H1 (cell line): ENCODE measurements at regions not wholly inside any gene's neighbourhood (a gene's known extent, or its start where the extent isn't known, plus 50 kb on each side); places are given as distances from the start of the nearest gene placed in this dataset.

ENCODE experiments used
- CTCF ChIA-PET: fragments of 300-600 bp; sonication (Branson Sonifier 250); formaldehyde crosslinking; loops from one replicate; lab custom pipeline; 2021; ENCODE audit not compliant: partially characterized antibody; lab: Charles Lee
- POLR2A ChIA-PET: fragments of 300-600 bp; sonication (Branson Sonifier 250); formaldehyde crosslinking; loops from one replicate; lab custom pipeline; 2021; ENCODE audit warnings: inconsistent platforms; ENCODE audit not compliant: partially characterized antibody; lab: Charles Lee
- DNase-seq, 2 experiments: peaks; one replicate each; pipeline versions ENCODE4 v3.0.0 to v3.0.0-alpha.2; 2010 to 2022; ENCODE audit warnings: low spot score in 2 of 2, low read depth in 1 of 2, mixed read lengths in 1 of 2
- FAIRE-seq: peaks from 2 replicates; lab custom pipeline; 2011; peaks lifted over from hg19 to GRCh38; lab: Jason Lieb, UNC
- H2AFZ ChIP-seq: 2 replicates; pipeline ENCODE4 v1.8.1; 2012; ENCODE audit warnings: low read length, inconsistent platforms
- H2AK5ac ChIP-seq: 2 replicates; pipeline ENCODE4 v1.6.1; 2013; ENCODE audit warnings: low read depth, low read length
- H2BK120ac ChIP-seq: replicated peaks from 2 replicates; pipeline ENCODE3; 2013; ENCODE audit warnings: low read depth, low read length, inconsistent platforms
- H2BK12ac ChIP-seq: 2 replicates; pipeline ENCODE4 v1.6.1; 2013; ENCODE audit warnings: low read depth, low read length
- H2BK15ac ChIP-seq: 2 replicates; pipeline ENCODE4 v1.6.1; 2013; ENCODE audit warnings: low read length
- H2BK20ac ChIP-seq: 2 replicates; pipeline ENCODE4 v1.6.1; 2013; ENCODE audit warnings: low read length
- H2BK5ac ChIP-seq: 2 replicates; pipeline ENCODE4 v1.6.1; 2013; ENCODE audit warnings: low read depth, low read length
- H3K14ac ChIP-seq: 2 replicates; pipeline ENCODE4 v1.6.1; 2013; ENCODE audit warnings: inconsistent platforms; ENCODE audit not compliant: insufficient read length
- H3K18ac ChIP-seq: 2 replicates; pipeline ENCODE4 v1.6.1; 2013; ENCODE audit warnings: low read length; ENCODE audit errors: extremely low read depth
- H3K23ac ChIP-seq: 2 replicates; pipeline ENCODE4 v1.6.1; 2013; ENCODE audit warnings: inconsistent platforms; ENCODE audit not compliant: insufficient read length
- H3K23me2 ChIP-seq: 2 replicates; pipeline ENCODE4 v1.6.1; 2013; ENCODE audit warnings: low read depth, low read length
- H3K27ac ChIP-seq: 2 replicates; pipeline ENCODE4 v1.6.1; 2011; ENCODE audit warnings: low read depth, low read length, inconsistent platforms
- H3K27me3 ChIP-seq, 4 experiments: replicated peaks in 1 of 4; 1 replicate in 1 of 4; 2 replicates in 3 of 4; pipeline versions ENCODE4 v1.6.1 to v1.8.1; 2011 to 2013; ENCODE audit warnings: low read length in 3 of 4, mild to moderate bottlenecking in 3 of 4, inconsistent platforms in 2 of 4, mixed read lengths in 2 of 4, moderate library complexity in 1 of 4; ENCODE audit not compliant: control insufficient read depth in 3 of 4, insufficient read depth in 3 of 4; ENCODE audit errors: extremely low read depth in 1 of 4
- H3K36me3 ChIP-seq, 4 experiments: 2 replicates each; pipeline versions ENCODE4 v1.6.1 to v1.8.1; 2011 to 2013; ENCODE audit warnings: mild to moderate bottlenecking in 4 of 4, low read length in 3 of 4, moderate library complexity in 2 of 4, control low read depth in 1 of 4, inconsistent platforms in 1 of 4; ENCODE audit not compliant: insufficient read depth in 4 of 4, control insufficient read depth in 2 of 4
- H3K4ac ChIP-seq: replicated peaks from 2 replicates; pipeline ENCODE3; 2013; ENCODE audit warnings: low read length, low read depth, mixed read lengths, inconsistent platforms; ENCODE audit not compliant: insufficient read length
- H3K4me1 ChIP-seq, 4 experiments: replicated peaks in 1 of 4; 1 replicate in 1 of 4; 2 replicates in 3 of 4; pipeline versions ENCODE4 v1.6.1 to v1.8.1; 2011 to 2013; ENCODE audit warnings: low read length in 3 of 4, inconsistent platforms in 2 of 4, mixed read lengths in 1 of 4; ENCODE audit not compliant: insufficient read depth in 4 of 4, control insufficient read depth in 3 of 4
- H3K4me2 ChIP-seq, 2 experiments: 2 replicates each; pipeline versions ENCODE4 v1.6.1 to v1.8.1; 2011 to 2013; ENCODE audit warnings: low read depth in 2 of 2, low read length in 2 of 2, control low read depth in 1 of 2, inconsistent platforms in 1 of 2, mild to moderate bottlenecking in 1 of 2; ENCODE audit not compliant: insufficient read depth in 1 of 2
- H3K4me3 ChIP-seq, 4 experiments: fragments of 200-600, 300-600 bp in 1 of 4; sonication (generic), shearing (Covaris generic), sonication (Bioruptor Twin) in 1 of 4; 2 replicates each; pipeline versions ENCODE4 v1.5.1 to v1.8.1; 2011 to 2016; ENCODE audit warnings: low read length in 4 of 4, low read depth in 3 of 4, control low read depth in 2 of 4, inconsistent platforms in 2 of 4, mild to moderate bottlenecking in 2 of 4, mixed read lengths in 1 of 4, moderate library complexity in 1 of 4; ENCODE audit not compliant: insufficient read depth in 2 of 4; ENCODE audit errors: extremely low read depth in 1 of 4
- H3K56ac ChIP-seq: replicated peaks from 2 replicates; pipeline ENCODE3; 2013; ENCODE audit warnings: low read depth, mild to moderate bottlenecking, mixed read lengths, low read length, inconsistent platforms; ENCODE audit not compliant: insufficient read length
- H3K79me1 ChIP-seq: 2 replicates; pipeline ENCODE4 v1.6.1; 2013; ENCODE audit warnings: low read depth, low read length, control low read depth
- H3K79me2 ChIP-seq, 2 experiments: 2 replicates each; pipeline versions ENCODE4 v1.6.1 to v1.8.1; 2012 to 2013; ENCODE audit warnings: low read length in 2 of 2, mild to moderate bottlenecking in 2 of 2, inconsistent platforms in 1 of 2; ENCODE audit not compliant: insufficient read depth in 2 of 2, control insufficient read depth in 1 of 2
- H3K9ac ChIP-seq, 4 experiments: replicated peaks in 1 of 4; 1 replicate in 1 of 4; 2 replicates in 3 of 4; pipeline versions ENCODE4 v1.6.1 to v1.8.1; 2011 to 2013; ENCODE audit warnings: low read depth in 3 of 4, low read length in 3 of 4, control low read depth in 2 of 4, mild to moderate bottlenecking in 2 of 4, moderate library complexity in 2 of 4, inconsistent platforms in 1 of 4; ENCODE audit errors: extremely low read depth in 1 of 4
- H3K9me3 ChIP-seq, 2 experiments: 2 replicates each; pipeline versions ENCODE4 v1.6.1 to v1.8.1; 2012 to 2013; ENCODE audit warnings: mild to moderate bottlenecking in 2 of 2, moderate library complexity in 2 of 2, control low read depth in 1 of 2, inconsistent platforms in 1 of 2, low read depth in 1 of 2, low read length in 1 of 2, mixed read lengths in 1 of 2; ENCODE audit not compliant: insufficient read depth in 2 of 2
- H4K20me1 ChIP-seq, 2 experiments: replicated peaks in 1 of 2; 2 replicates each; pipeline versions ENCODE3 to v1.8.1; 2011 to 2013; ENCODE audit warnings: inconsistent platforms in 2 of 2, low read length in 2 of 2, mild to moderate bottlenecking in 1 of 2; ENCODE audit not compliant: insufficient read depth in 2 of 2, control insufficient read depth in 1 of 2
- H4K5ac ChIP-seq: 2 replicates; pipeline ENCODE4 v1.6.1; 2013; ENCODE audit warnings: low read length, low read depth, mixed read lengths, inconsistent platforms; ENCODE audit not compliant: insufficient read length
- H4K8ac ChIP-seq: 2 replicates; pipeline ENCODE4 v1.8.0; 2013; ENCODE audit warnings: mild to moderate bottlenecking, moderate library complexity, low read length, inconsistent platforms; ENCODE audit not compliant: insufficient read depth; ENCODE audit errors: extremely low read depth
- H4K91ac ChIP-seq: replicated peaks from 2 replicates; pipeline ENCODE3; 2013; ENCODE audit warnings: low read length, mixed read lengths, inconsistent platforms; ENCODE audit not compliant: insufficient read length
- CBX8 ChIP-seq: fragments of 300-800, 300-1000 bp; sonication (generic); IDR thresholded peaks from 2 replicates; pipeline ENCODE4 v1.7.1; 2016; ENCODE audit warnings: low read depth, low read length, borderline replicate concordance
- CTCF ChIP-seq, 3 experiments: IDR thresholded peaks; 1 replicate in 2 of 3; 2 replicates in 1 of 3; pipeline versions ENCODE4 v1.5.1 to v1.6.1; 2011; ENCODE audit warnings: low read length in 3 of 3, mild to moderate bottlenecking in 3 of 3, inconsistent platforms in 2 of 3, low read depth in 1 of 3, moderate library complexity in 1 of 3; ENCODE audit not compliant: insufficient read depth in 1 of 3; ENCODE audit errors: control extremely low read depth in 1 of 3
- EZH2 ChIP-seq: fragments of 200-600 bp; sonication (generic); IDR thresholded peaks from 2 replicates; pipeline ENCODE4 v1.7.1; 2012; ENCODE audit warnings: low read depth, mild to moderate bottlenecking, moderate library complexity, low read length, inconsistent platforms; ENCODE audit not compliant: severe bottlenecking
- GABPA ChIP-seq: IDR thresholded peaks from 2 replicates; pipeline ENCODE4 v1.6.1; 2011; ENCODE audit warnings: mild to moderate bottlenecking, low read length, moderate library complexity, borderline replicate concordance; ENCODE audit not compliant: insufficient read depth
- HDAC6 ChIP-seq: IDR thresholded peaks from one replicate; pipeline ENCODE4 v1.7.1; 2012; ENCODE audit warnings: low read depth, mild to moderate bottlenecking, inconsistent platforms, low read length, moderate library complexity
- RNF2 ChIP-seq: fragments of 200-900, 300-1000 bp; sonication (generic); IDR thresholded peaks from 2 replicates; pipeline ENCODE4 v1.7.1; 2016; ENCODE audit warnings: borderline replicate concordance, low read depth, mild to moderate bottlenecking, antibody characterized with exemption, low read length; ENCODE audit not compliant: poor library complexity, severe bottlenecking; ENCODE audit errors: missing control alignments
- SIN3A ChIP-seq, 2 experiments: IDR thresholded peaks in 1 of 2; conservative IDR thresholded peaks in 1 of 2; 2 replicates each; pipeline ENCODE4 v1.6.1; 2011 to 2012; ENCODE audit warnings: low read length in 2 of 2, improper control_type of control experiment in 1 of 2, low read depth in 1 of 2, mild to moderate bottlenecking in 1 of 2
- SIX5 ChIP-seq: IDR thresholded peaks from 2 replicates; pipeline ENCODE4 v1.6.1; 2011; ENCODE audit warnings: mild to moderate bottlenecking, low read depth, low read length
- SP2 ChIP-seq: IDR thresholded peaks from 2 replicates; pipeline ENCODE4 v1.6.1; 2012; ENCODE audit warnings: mild to moderate bottlenecking, low read length, inconsistent platforms
- SUZ12 ChIP-seq: fragments of 200-600 bp; sonication (generic); IDR thresholded peaks from 2 replicates; pipeline ENCODE4 v1.6.1; 2012; ENCODE audit warnings: mild to moderate bottlenecking, inconsistent platforms, low read length, moderate library complexity, mixed read lengths
- WGBS, 2 experiments: shearing (Covaris generic) in 1 of 2; methylation state at CpG; one replicate each; pipeline versions ENCODE4 v1.1.6 to v1.1.7; 2013 to 2015; ENCODE audit warnings: low lambda C conversion rate in 2 of 2, mixed read lengths in 2 of 2, inconsistent platforms in 1 of 2, low coverage in 1 of 2, missing lambda C conversion rate in 1 of 2; ENCODE audit not compliant: insufficient replicate concordance in 2 of 2, insufficient coverage in 1 of 2, insufficient read length in 1 of 2; ENCODE audit errors: extremely low coverage in 1 of 2, missing lambda C conversion rate in 1 of 2; 5-methylcytosine and 5-hydroxymethylcytosine counted together

DNA sequence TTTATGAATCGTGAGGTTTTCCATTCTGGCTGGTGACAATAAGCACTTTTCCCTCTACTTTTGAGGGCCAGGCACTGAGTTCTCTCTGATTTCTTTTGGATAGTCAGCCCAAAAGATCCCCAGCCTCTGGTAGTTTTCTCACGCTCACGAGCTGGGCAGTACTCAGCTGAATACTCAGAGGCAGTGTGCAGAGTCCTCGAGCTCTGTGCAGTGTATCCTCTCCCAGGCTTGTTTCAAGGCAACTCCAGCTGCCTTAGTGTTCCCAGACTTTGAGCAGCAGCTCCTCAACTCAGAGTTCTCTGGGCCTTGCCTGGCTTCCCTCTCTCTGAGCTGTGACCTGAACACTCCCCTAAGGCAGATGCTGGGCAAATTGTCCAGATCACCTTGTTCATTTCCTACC lies 59.1 kb upstream of the IQSEC1 start:
- H3K4me3 ChIP-seq: no peak overlapping the region
- no peaks in the 10 kb centered on the region for H3K9me3 ChIP-seq
- FAIRE-seq (no peak), DNase-seq (no peak)
- no peaks in the 10 kb centered on the region for H3K27me3 ChIP-seq
- H3K4ac ChIP-seq: no peak overlapping the region
- H2BK120ac ChIP-seq: no peak overlapping the region
- no peak overlapping the region for H2BK5ac ChIP-seq
- H2BK12ac ChIP-seq: no peak overlapping the region
- no peak overlapping the region for H3K27ac ChIP-seq
- H3K4me1 ChIP-seq: peaks cover 0 to 6% (median 2%) of the 10 kb centered on the region in 4 experiments; a peak in 3 of 7 replicates
- H3K9ac ChIP-seq: no peak overlapping the region
- POLR2A ChIA-PET: interaction anchor here (1.1 to 1.6 kb wide), 2 partner anchors 10 to 30 kb away, joined by 3 to 5 read pairs; no protein-coding TSS in a partner anchor
- H3K79me1 ChIP-seq: no peaks in the 10 kb centered on the region
- H3K36me3 ChIP-seq: no peaks in the 10 kb centered on the region
- CTCF ChIA-PET: interaction anchor here (1.0 to 2.2 kb wide), 8 partner anchors 9 to 112 kb away, joined by 3 to 8 read pairs (median 5); no protein-coding TSS in a partner anchor
- no peak overlapping the region for H4K5ac ChIP-seq
- H3K14ac ChIP-seq: no peak overlapping the region
- no peak overlapping the region for H2AFZ ChIP-seq
- H3K23me2 ChIP-seq: no peaks in the 10 kb centered on the region
- H4K20me1 ChIP-seq: peaks cover 0 to 5% of the 10 kb centered on the region in 2 experiments
- H3K23ac ChIP-seq: no peak overlapping the region
- no peak overlapping the region for H2BK20ac ChIP-seq
- no peak overlapping the region for H3K4me2 ChIP-seq
- no peak overlapping the region for H2AK5ac ChIP-seq
- TF ChIP-seq SIN3A (conservative IDR thresholded peaks at IDR 0.05 in 1 of 2, IDR thresholded peaks at IDR 0.05 in 1 of 2; ENCODE audit: low read depth in 1 of 2, low read length in 2 of 2) (no peak), RNF2 (no peak), HDAC6 (no peak), CTCF (IDR thresholded peaks at IDR 0.05; ENCODE audit: control extremely low read depth in 1 of 3, insufficient read depth in 1 of 3, low read depth in 1 of 3, low read length in 3 of 3) (no peak), GABPA (no peak), SIX5 (no peak), SUZ12 (no peak), SP2 (no peak), CBX8 (no peak), EZH2 (no peak)
- no peak overlapping the region for H2BK15ac ChIP-seq
- no peak overlapping the region for H3K18ac ChIP-seq
- 97% methylated on average over 4 of the region's 4 CpGs; no CpG with 5 or more reads in 1 of the 2 experiments for WGBS, 2 experiments
- H3K79me2 ChIP-seq: no peaks in the 10 kb centered on the region
- H4K8ac ChIP-seq: no peak overlapping the region
- H4K91ac ChIP-seq: no peak overlapping the region
- no peak overlapping the region for H3K56ac ChIP-seq
